Medulla oblongata (tissue), 1 donor: ENCODE measurements at regions not wholly inside any gene's neighbourhood (a gene's known extent, or its start where the extent isn't known, plus 50 kb on each side); places are given as distances from the start of the nearest gene placed in this dataset.

Experiments
- DNase-seq: peaks from one replicate; pipeline ENCODE4 v3.0.0-alpha.2; 2015; ENCODE audit errors: extremely low spot score

GRCh38 chr2:128493880-128494279 is 175.2 kb upstream of the HS6ST1 start:
- DNase-seq, result no peak

GRCh38 chr2:128494307-128494639 is 175.6 kb upstream of the HS6ST1 start:
- DNase-seq, result no peak

- no peak for DNase-seq
Measured at GRCh38 chr2:128494640-128495321, 176.1 kb upstream of the HS6ST1 start.

GRCh38 chr2:128495996-128496547 is 177.4 kb upstream of the HS6ST1 start:
- no peak for DNase-seq

- no peak for DNase-seq
Measured at GRCh38 chr2:128496700-128497099, 178.0 kb upstream of the HS6ST1 start.

- no peak for DNase-seq
Measured at GRCh38 chr2:128497461-128497860, 178.8 kb upstream of the HS6ST1 start.

GRCh38 chr2:128498086-128498485 is 179.4 kb upstream of the HS6ST1 start:
- DNase-seq, result no peak

- no peak for DNase-seq
Measured at GRCh38 chr2:128498589-128498988, 179.9 kb upstream of the HS6ST1 start.

- no peak for DNase-seq
Measured at GRCh38 chr2:128499367-128500137, 180.9 kb upstream of the HS6ST1 start.

GRCh38 chr2:128500138-128500800 is 181.6 kb upstream of the HS6ST1 start:
- no peak for DNase-seq

- no peak for DNase-seq
Measured at GRCh38 chr2:128501006-128501690, 182.5 kb upstream of the HS6ST1 start.

- DNase-seq, result no peak
Measured at GRCh38 chr2:128501700-128502099, 183.0 kb upstream of the HS6ST1 start.

GRCh38 chr2:128502200-128502599 is 183.5 kb upstream of the HS6ST1 start:
- no peak for DNase-seq

- no peak for DNase-seq
Measured at GRCh38 chr2:128502638-128503246, 184.1 kb upstream of the HS6ST1 start.

GRCh38 chr2:128503399-128504245 is 185.0 kb upstream of the HS6ST1 start:
- DNase-seq, result no peak

GRCh38 chr2:128504246-128505149 is 185.8 kb upstream of the HS6ST1 start:
- DNase-seq, result no peak

GRCh38 chr2:128505150-128505490 is 186.5 kb upstream of the HS6ST1 start:
- DNase-seq, result no peak

- no peak for DNase-seq
Measured at GRCh38 chr2:128505575-128506526, 187.2 kb upstream of the HS6ST1 start.

GRCh38 chr2:128506534-128506933 is 187.9 kb upstream of the HS6ST1 start:
- DNase-seq, result no peak
